Endothelial cell of umbilical vein (primary cell): ENCODE measurements at regions not wholly inside any gene's neighbourhood (a gene's known extent, or its start where the extent isn't known, plus 50 kb on each side); places are given as distances from the start of the nearest gene placed in this dataset.

ENCODE experiments used
- BruUV-seq: library from RNA; stranded (reverse); fragments of 400-500 nt; replicated peaks from 2 replicates; lab custom pipeline; 2021; lab: Mats Ljungman, UMichigan
- CTCF ChIA-PET: fragments of 300-600, 350-600 bp; sonication (Branson Sonifier 250); formaldehyde crosslinking; loops from one replicate; lab custom pipeline; 2021; ENCODE audit warnings: antibody characterized with exemption, inconsistent platforms; lab: Charles Lee
- POLR2A ChIA-PET: fragments of 300-600, 350-600 bp; sonication (Branson Sonifier 250); formaldehyde crosslinking; loops from one replicate; lab custom pipeline; 2021; ENCODE audit warnings: antibody characterized with exemption, inconsistent platforms; lab: Charles Lee
- DNase-seq: peaks from one replicate; pipeline ENCODE4 v3.0.0-alpha.2; 2011; ENCODE audit warnings: low read depth, low spot score
- FAIRE-seq: peaks from 2 replicates; lab custom pipeline; 2011; peaks lifted over from hg19 to GRCh38; lab: Jason Lieb, UNC
- H2AFZ ChIP-seq: 2 replicates; pipeline ENCODE4 v1.6.0; 2012; ENCODE audit warnings: low read depth, low read length, control low read depth, inconsistent platforms
- H3K27ac ChIP-seq: 2 replicates; pipeline ENCODE4 v1.5.1; 2011; ENCODE audit warnings: low read depth, mild to moderate bottlenecking, control low read depth, low read length, moderate library complexity; ENCODE audit not compliant: insufficient read depth
- H3K27me3 ChIP-seq, 2 experiments: 2 replicates each; pipeline versions ENCODE4 v1.6.0 to v1.6.1; 2011; ENCODE audit warnings: low read length in 2 of 2, mixed read lengths in 1 of 2; ENCODE audit not compliant: control insufficient read depth in 2 of 2, insufficient read depth in 2 of 2
- H3K36me3 ChIP-seq, 2 experiments: 2 replicates in 1 of 2; 3 replicates in 1 of 2; pipeline ENCODE4 v1.5.1; 2011; ENCODE audit warnings: low read length in 2 of 2, mild to moderate bottlenecking in 1 of 2, moderate library complexity in 1 of 2; ENCODE audit not compliant: control insufficient read depth in 2 of 2, insufficient read depth in 2 of 2; ENCODE audit errors: extremely low read depth in 1 of 2
- H3K4me1 ChIP-seq: 3 replicates; pipeline ENCODE4 v1.5.1; 2011; ENCODE audit warnings: mild to moderate bottlenecking, low read length; ENCODE audit not compliant: control insufficient read depth, insufficient read depth; ENCODE audit errors: extremely low read depth
- H3K4me2 ChIP-seq: 2 replicates; pipeline ENCODE4 v1.6.1; 2011; ENCODE audit warnings: low read length, control low read depth, mixed read lengths; ENCODE audit not compliant: insufficient read depth
- H3K4me3 ChIP-seq, 3 experiments: fragments of 200-600 bp in 1 of 3; sonication (generic), shearing (Covaris generic) in 1 of 3; replicated peaks in 1 of 3; 2 replicates each; pipeline ENCODE4 v1.5.1; 2011 to 2016; ENCODE audit warnings: control low read depth in 3 of 3, low read length in 3 of 3, mild to moderate bottlenecking in 2 of 3, inconsistent platforms in 1 of 3, low read depth in 1 of 3, moderate library complexity in 1 of 3; ENCODE audit not compliant: insufficient read depth in 1 of 3
- H3K79me2 ChIP-seq: 2 replicates; pipeline ENCODE4 v1.6.0; 2012; ENCODE audit warnings: low read length, inconsistent platforms; ENCODE audit not compliant: control insufficient read depth, insufficient read depth
- H3K9ac ChIP-seq: replicated peaks from 2 replicates; pipeline ENCODE3; 2011; ENCODE audit warnings: low read length, control low read depth; ENCODE audit not compliant: insufficient read depth; ENCODE audit errors: extremely low read depth
- H3K9me1 ChIP-seq: replicated peaks from 3 replicates; pipeline ENCODE4 v1.6.0; 2011; ENCODE audit warnings: mild to moderate bottlenecking, low read length; ENCODE audit not compliant: control insufficient read depth, insufficient read depth; ENCODE audit errors: extremely low read depth
- H3K9me3 ChIP-seq: replicated peaks from 2 replicates; pipeline ENCODE4 v1.5.1; 2012; ENCODE audit warnings: low read length, inconsistent platforms; ENCODE audit not compliant: control insufficient read depth, insufficient read depth
- H4K20me1 ChIP-seq: replicated peaks from 2 replicates; pipeline ENCODE3; 2011; ENCODE audit warnings: mild to moderate bottlenecking, low read length; ENCODE audit not compliant: control insufficient read depth, insufficient read depth; ENCODE audit errors: extremely low read depth
- CTCF ChIP-seq, 2 donors: IDR thresholded peaks; 1 replicate in 1 of 2; 2 replicates in 1 of 2; pipeline ENCODE4 v1.5.1; 2011; ENCODE audit warnings: low read length in 2 of 2, mild to moderate bottlenecking in 2 of 2, moderate library complexity in 2 of 2, control low read depth in 1 of 2, inconsistent platforms in 1 of 2, low read depth in 1 of 2; ENCODE audit not compliant: insufficient read depth in 1 of 2; ENCODE audit errors: extremely low read depth in 1 of 2
- EZH2 ChIP-seq: IDR thresholded peaks from 2 replicates; pipeline ENCODE4 v1.6.1; 2012; ENCODE audit warnings: borderline replicate concordance, low read depth, mild to moderate bottlenecking, moderate library complexity, low read length, inconsistent platforms; ENCODE audit not compliant: severe bottlenecking
- FOS ChIP-seq: IDR thresholded peaks from 2 replicates; pipeline ENCODE4 v1.6.1; 2011; ENCODE audit warnings: mild to moderate bottlenecking, low read length, moderate library complexity, borderline replicate concordance; ENCODE audit not compliant: insufficient read depth
- GATA2 ChIP-seq: IDR thresholded peaks from 2 replicates; pipeline ENCODE4 v1.7.0; 2011; ENCODE audit warnings: low read depth, mild to moderate bottlenecking, moderate library complexity, mixed read lengths, low read length; ENCODE audit not compliant: insufficient read length, insufficient read depth
- MAX ChIP-seq: IDR thresholded peaks from 2 replicates; pipeline ENCODE4 v1.6.1; 2011; ENCODE audit not compliant: insufficient read depth, insufficient read length
- MYC ChIP-seq: IDR thresholded peaks from one replicate; pipeline ENCODE4 v1.6.1; 2011; ENCODE audit warnings: mild to moderate bottlenecking, low read depth, low read length
- POLR2A ChIP-seq: IDR thresholded peaks from 2 replicates; pipeline ENCODE4 v1.6.1; 2012; ENCODE audit warnings: low read depth, mild to moderate bottlenecking, control low read depth, low read length
- POLR2AphosphoS5 ChIP-seq: IDR thresholded peaks from 2 replicates; pipeline ENCODE4 v1.6.1; 2012; ENCODE audit warnings: low read depth, mild to moderate bottlenecking, control low read depth, low read length, moderate library complexity; ENCODE audit not compliant: insufficient read depth
- dilution Hi-C: fragments of 300-500 bp; cut with MboI; formaldehyde crosslinking; loops from one replicate; pipeline ENCODE4 v1.15.0; 2019; ENCODE audit warnings: low sequenced_read_pairs; ENCODE audit not compliant: extremely low pct_ligation_motif_present
- intact Hi-C: fragments of 100-400 bp; cut with micrococcal nuclease; formaldehyde crosslinking; loops from one replicate; pipeline ENCODE4 v1.10.0; 2022

- POLR2A ChIA-PET: interaction anchor here (0.6 kb wide), 1 partner anchor 41 kb away, joined by 4 read pairs; no protein-coding TSS in a partner anchor
- Histone ChIP-seq H3K36me3 (no peaks in the 10 kb centered on the region), H4K20me1 (no peaks in the 10 kb centered on the region), H3K27me3 (no peaks in the 10 kb centered on the region), H3K9me1 (no peaks in the 10 kb centered on the region), H3K9ac (peak overlapping the region; percentile 70), H3K4me1 (peaks cover 54% of the 10 kb centered on the region), H3K4me3 (peak overlapping the region in 1 of 3 experiments; percentile 59), H3K9me3 (no peaks in the 10 kb centered on the region), H3K4me2 (peak overlapping the region; percentile 83), H2AFZ (no peak overlapping the region), H3K79me2 (no peaks in the 10 kb centered on the region), H3K27ac (peak overlapping the region; percentile 85)
- FAIRE-seq: no peak
- intact Hi-C loops: loop anchor here (1.0 to 5.0 kb wide), 2 partner anchors 8 to 70 kb away; no protein-coding TSS in a partner anchor
- TF ChIP-seq FOS: no peak
- no peak for TF ChIP-seq CTCF (IDR thresholded peaks at IDR 0.05; ENCODE audit: extremely low read depth in 1 of 2, insufficient read depth in 1 of 2, low read depth in 1 of 2, low read length in 2 of 2)
- TF ChIP-seq MYC: no peak
- no peak for TF ChIP-seq POLR2AphosphoS5
- TF ChIP-seq MAX: no peak
- TF ChIP-seq EZH2: no peak
- TF ChIP-seq POLR2A: no peak
- TF ChIP-seq GATA2: no peak
- DNase-seq: no peak
- dilution Hi-C loops: no loop called here
- TSS peak; percentile 26 for BruUV-seq
- CTCF ChIA-PET: interaction anchor here (0.8 to 1.5 kb wide), 6 partner anchors 16 to 212 kb away, joined by 3 read pairs; no protein-coding TSS in a partner anchor
Observed at GRCh38 chr9:21677387-21677786, 125.0 kb upstream of the MTAP start.
